Suprapubic skin (tissue), 4 donors: ENCODE measurements at regions not wholly inside any gene's neighbourhood (a gene's known extent, or its start where the extent isn't known, plus 50 kb on each side); places are given as distances from the start of the nearest gene placed in this dataset.

Source experiments
- POLR2A ChIP-seq, 2 donors: fragments of 450-650 bp; IDR thresholded peaks; one replicate each; pipeline ENCODE4 v1.6.1; 2017; ENCODE audit warnings: antibody characterized with exemption in 2 of 2, mild to moderate bottlenecking in 2 of 2, moderate library complexity in 2 of 2
- POLR2AphosphoS5 ChIP-seq, 3 donors: sonication (generic); formaldehyde crosslinking; IDR thresholded peaks; one replicate each; pipeline ENCODE4 v1.6.1; 2017; ENCODE audit warnings: antibody characterized with exemption in 3 of 3
- TF ChIP-seq, protein P1 (sequence below), 2 donors: fragments of 200-600 bp in 1 of 2; fragments of 450-650 bp in 1 of 2; sonication (generic) in 1 of 2; IDR thresholded peaks; one replicate each; pipeline ENCODE4 v1.5.1; 2016 to 2019; ENCODE audit warnings: antibody characterized with exemption in 2 of 2, mild to moderate bottlenecking in 1 of 2, moderate library complexity in 1 of 2

DNA sequence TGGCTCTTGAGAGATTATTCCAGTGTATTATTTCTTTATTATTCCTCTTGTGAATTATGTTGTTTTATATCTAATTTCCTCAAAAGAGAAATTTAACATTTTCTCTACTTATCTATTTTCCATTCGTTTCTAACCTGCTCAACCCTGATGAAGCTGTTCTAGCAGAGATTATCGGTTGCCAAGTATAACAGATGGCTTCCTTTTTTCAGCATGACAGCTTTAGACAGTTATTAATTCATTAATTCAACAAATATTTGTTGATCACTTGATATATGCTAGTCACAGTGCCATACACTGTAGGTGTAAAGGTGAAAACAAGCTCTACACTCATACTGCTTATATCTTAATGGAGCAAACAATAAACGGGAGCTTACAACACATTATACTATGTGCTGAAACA is 137.9 kb upstream of the UBE2E3 start:
- TF ChIP-seq, protein P1, sequence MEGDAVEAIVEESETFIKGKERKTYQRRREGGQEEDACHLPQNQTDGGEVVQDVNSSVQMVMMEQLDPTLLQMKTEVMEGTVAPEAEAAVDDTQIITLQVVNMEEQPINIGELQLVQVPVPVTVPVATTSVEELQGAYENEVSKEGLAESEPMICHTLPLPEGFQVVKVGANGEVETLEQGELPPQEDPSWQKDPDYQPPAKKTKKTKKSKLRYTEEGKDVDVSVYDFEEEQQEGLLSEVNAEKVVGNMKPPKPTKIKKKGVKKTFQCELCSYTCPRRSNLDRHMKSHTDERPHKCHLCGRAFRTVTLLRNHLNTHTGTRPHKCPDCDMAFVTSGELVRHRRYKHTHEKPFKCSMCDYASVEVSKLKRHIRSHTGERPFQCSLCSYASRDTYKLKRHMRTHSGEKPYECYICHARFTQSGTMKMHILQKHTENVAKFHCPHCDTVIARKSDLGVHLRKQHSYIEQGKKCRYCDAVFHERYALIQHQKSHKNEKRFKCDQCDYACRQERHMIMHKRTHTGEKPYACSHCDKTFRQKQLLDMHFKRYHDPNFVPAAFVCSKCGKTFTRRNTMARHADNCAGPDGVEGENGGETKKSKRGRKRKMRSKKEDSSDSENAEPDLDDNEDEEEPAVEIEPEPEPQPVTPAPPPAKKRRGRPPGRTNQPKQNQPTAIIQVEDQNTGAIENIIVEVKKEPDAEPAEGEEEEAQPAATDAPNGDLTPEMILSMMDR (IDR thresholded peaks at IDR 0.05), result no peak
- TF ChIP-seq POLR2AphosphoS5 (IDR thresholded peaks at IDR 0.05) (no peak), POLR2A (IDR thresholded peaks at IDR 0.05) (no peak)
